HG03196 (cell line): ENCODE measurements at regions not wholly inside any gene's neighbourhood (a gene's known extent, or its start where the extent isn't known, plus 50 kb on each side); places are given as distances from the start of the nearest gene placed in this dataset.

Experiments used
- ATAC-seq: cut with Tn5 transposase; IDR thresholded peaks from one replicate; pipeline ENCODE4 v1.9.1; 2021; ENCODE audit not compliant: unreplicated experiment

DNA sequence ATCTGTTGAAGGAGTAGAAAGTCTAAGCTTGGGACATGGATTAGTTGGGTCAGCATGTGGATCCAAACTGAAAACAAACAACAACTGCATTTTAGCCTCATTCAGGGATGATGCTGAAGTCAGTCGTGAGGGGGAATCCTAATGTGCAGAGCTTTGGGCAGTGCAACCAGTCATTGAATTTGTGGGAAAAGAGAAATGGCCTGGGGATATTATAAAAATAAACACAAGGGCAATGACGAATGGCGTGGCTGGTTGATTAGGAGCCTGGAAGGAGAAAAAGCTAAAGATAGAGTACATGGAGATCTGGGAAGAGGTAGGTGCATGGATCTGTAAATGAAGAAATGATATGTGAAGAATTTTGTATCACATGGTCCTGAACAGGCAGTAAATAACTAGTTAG lies 477.6 kb downstream of the TLE1 start:
- ATAC-seq, result no peak

DNA sequence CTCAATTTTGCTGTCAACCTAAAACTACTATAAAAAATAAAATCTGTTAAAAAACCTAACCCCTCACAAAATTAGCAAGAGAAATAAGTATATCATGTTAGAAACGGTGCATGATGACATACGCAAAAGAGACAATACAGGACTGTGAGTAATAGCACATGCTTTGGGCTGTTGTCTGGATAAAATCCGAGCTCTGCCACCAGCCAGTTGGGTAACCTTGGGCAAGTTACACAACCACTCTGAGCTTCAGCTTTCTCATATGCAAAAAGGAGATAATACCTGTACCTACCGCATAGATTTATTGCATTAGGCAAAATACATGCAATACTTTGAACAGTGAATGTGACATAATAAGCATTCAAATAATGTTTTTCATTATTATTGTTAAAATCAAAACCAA lies 481.7 kb downstream of the TLE1 start:
- ATAC-seq, result no peak

DNA sequence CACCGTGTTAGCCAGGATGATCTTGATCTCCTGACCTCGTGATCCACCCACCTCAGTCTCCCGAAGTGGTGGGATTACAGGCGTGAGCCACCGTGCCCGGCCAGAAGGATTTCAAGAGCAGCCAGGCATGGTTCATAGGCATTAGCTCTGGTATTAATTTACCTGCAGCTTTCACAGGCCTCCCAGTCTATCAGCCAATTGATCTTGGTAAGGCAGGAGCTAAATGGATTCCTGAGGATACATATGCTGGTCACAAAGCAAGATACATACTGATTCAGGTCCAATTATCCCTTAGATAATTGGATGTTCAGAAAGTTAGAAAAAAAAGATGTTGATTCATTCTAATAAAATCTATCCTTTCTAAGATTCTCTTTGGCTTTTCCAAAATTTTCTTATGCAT lies 487.1 kb downstream of the TLE1 start:
- ATAC-seq, result no peak

DNA sequence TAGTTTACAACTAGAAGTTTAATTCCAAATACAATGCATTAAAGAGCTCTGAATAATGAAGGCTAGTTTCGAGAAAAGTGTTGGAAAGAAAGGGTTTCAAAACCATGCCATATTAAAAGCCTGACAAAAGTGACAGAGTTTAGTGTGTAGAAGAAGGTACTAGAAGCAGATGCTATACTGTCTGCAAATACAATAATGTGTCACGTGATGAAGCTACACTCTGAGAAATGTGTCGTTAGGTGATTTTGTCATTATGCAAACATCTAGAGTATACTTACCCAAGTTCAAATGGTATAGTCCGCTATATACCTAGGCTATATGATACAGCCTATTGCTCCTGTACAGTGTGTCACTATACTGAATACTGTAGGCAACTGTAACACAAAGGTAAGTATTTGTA lies 494.1 kb downstream of the TLE1 start:
- no peak for ATAC-seq

DNA sequence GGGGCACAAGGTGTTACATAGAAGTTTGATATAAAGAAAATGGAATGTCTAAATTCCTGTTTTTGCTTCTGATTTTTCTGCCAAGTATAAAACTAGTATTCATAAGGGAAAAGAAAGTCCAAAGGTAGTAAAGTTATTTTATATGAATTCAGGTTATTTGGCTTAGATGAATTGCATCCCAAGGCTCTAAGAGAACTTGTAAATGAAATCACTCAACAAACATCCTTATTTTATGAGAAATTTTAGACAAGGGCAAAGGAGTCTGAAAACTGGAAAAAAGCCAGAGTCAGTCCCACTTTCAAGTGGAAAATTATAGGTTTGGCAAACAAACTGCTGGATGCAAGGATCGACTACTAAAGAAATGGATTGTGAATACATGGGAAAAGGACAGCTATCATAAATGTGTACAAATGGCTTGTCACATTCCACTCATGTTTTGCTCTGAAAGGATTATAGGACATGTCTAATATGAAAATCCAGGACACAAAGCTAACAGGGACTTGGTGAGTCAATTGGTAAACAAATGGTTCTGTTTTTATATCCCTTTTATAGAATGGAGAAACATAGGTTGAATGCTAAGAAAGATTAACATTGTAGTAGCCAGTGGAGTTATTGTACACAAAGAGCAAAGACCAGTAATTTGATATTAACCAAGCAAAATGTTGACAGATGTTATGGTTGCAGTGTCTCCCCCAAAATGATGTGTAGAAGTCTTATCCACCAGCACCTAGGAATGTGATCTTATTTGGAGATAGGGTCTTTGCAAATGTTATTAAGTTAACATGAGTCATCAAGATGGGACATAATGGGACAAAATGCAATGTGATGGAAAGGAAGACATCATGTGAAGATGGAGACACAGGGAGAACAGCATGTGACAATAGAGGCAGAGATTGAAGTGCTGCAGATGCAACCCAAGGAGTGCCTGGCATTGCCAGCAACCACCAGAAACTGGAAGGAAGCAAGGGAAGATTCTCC lies 495.7 kb downstream of the TLE1 start:
- no peak for ATAC-seq

DNA sequence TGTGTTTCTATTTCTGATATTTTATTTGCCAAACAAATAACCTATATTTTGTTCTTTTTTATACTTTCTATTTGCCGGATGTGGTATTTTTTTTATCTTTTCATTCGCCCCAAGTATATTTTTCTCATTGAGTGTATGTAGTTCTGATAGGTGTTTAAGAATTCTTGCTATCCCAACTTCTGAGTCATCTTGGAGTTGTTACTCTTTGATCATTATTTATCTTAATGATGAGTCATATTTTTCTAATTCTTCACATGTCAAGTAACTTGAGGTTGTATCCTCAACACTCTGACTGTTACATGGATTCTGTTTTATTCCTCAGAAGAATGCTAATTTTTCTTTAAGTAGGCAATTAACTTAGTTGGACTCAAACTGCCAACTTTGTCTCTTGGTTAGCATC lies 498.1 kb downstream of the TLE1 start:
- ATAC-seq, result no peak

DNA sequence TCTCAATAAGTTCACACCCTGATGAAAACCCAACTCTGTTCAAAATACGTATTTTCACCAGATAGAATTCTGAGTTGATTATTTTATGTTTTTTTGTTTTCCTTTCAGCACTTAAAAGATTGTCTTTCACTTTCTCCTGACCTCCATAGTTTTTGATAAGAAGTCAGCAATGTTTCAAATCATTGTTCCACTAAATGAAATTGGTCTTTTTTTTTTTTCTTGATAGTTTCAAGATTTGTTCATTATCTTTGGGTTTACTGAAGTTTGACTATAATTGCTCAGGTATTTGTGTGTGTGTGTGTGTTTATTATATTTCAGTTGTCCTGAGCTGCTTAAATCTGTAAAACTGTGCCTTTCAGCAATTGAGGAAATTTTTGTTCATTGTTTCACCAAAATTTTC lies 498.7 kb downstream of the TLE1 start:
- ATAC-seq, result no peak

DNA sequence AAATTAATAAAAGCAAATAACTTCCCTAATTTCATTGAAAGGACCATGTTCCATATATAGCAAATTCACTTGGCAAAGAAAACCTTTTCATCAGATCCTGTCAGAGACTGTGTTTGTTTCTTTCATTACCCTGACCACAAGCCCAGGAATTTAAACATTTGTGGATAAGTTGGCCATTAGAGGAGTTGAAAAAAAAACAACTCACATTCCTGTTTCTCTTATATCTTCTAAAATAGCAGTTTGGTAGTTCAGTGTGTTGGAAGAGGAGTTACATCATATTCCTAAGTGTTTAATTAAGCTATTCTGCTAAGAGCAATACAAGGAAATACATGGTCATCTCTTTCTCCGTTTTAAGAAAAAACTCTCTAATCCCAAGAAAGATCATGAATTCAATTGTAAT lies 505.6 kb downstream of the TLE1 start:
- ATAC-seq, result no peak

DNA sequence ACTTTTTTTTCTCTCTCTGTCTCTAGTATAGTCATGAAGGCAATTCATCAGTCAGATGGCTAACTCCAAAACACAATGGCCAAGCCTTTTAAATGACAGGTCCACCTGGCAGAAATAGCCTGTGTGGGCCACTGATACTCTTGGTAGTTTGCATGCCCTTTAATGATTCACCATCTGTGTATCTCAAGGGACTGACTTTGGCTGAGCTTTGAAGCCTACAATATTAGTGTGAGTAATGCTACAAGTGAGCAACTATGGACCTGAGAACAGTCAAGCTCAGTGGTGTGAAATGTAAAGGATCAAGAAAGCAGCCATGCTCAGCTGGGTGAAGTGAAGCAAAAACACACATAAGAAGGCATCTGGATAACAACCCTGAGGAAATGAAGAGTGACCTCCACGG lies 506.9 kb downstream of the TLE1 start:
- ATAC-seq, result no peak

DNA sequence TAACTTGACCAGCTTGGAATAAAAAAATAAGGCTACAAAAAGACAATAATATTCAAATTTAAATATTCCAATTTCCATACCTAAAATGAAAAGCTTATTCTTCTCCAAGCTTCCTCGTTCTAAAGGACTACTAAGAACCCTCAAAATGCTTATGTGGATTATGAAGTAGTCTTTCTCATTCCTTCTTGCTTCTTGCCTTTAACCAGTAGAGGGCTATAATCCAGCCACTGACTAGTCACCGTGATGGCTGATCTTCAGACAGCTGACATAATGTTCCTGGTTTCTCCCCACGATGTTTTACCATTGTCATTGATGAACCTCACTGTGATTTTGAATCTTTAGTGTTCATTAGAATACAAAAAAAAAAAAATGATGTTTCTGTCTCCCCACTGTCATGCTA lies 515.3 kb downstream of the TLE1 start:
- no peak for ATAC-seq

DNA sequence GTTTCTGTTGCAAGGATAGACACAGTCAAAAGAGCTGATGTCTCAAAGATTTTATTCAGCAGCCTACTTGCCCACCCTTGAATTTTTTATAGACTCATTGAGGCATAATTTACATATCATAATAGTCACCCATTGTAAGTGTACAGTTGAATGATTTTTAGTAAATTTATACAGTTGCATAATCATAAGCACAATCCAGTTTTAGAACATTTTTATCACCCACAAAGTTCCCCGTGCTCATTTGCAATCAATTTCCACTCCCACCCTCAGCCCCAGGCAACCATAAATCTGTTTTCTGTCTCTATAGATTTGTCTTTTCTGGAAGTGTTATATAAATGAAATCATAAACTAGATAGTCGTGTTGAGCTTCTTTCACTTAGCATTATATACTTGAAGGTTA lies 517.7 kb downstream of the TLE1 start:
- no peak for ATAC-seq

DNA sequence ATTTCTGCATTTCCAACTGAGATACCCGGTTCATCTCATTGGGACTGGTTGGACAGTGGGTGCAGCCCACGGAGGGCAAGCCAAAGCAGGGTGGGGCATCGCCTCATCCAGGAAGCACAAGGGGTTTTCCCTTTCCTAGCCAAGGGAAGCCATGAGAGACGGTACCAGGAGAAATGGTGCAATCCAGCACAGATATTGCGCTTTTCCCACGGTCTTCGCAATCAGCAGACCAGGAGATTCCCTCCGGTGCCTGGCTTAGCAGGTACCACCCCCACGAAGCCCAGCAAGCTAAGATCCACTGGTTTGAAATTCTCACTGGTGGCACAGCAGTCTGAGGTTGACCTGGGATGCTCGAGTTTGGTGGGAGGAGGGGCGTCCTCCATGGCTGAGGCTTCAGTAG lies 527.0 kb downstream of the TLE1 start:
- ATAC-seq, result no peak

DNA sequence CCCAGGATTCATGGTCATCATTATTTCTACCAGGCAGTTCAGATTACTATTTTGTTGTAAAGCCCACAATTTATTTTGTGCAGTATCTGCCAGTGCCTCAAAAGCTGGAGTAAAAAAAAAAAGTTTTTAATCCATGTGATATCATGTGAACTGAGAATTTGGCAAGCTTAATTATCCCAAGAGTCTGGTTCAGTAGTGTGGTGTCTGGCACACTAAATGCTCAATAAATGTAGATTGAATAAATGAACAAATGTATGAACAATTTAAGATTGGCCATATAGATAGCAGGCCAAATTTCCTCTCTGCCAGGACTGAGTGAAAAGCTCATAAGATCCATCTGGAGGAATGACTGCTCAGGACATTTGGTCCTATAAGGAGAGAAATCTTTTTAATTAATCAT lies 533.0 kb downstream of the TLE1 start:
- no peak for ATAC-seq

DNA sequence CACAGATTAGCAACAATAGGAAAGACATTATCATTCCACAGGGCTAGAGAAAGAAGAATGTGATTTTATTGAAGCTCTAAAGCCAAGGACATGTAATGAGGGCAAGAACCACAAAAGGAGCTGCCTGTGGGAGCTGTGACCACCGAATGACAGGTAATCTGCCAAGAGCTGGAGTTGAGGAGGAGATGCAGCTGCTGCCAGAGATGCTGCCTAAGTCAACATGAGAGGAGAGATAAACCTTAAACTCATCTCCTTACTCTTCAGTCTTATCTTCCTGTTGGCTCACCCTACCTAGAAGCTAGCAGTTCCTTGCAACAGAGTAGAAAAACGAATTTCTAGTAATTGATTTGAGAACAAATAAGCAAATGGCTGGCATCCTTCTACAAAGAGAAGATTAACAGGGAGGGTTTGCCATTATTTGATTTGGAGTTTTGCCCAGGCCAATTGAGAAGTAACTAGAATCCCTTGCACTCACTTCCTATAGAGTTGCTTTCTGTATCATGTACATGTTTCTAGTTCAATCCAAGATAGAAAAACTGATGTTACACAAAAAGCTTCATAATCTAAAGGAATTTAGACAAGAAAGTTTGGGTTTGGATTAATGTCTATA lies 539.2 kb downstream of the TLE1 start:
- ATAC-seq, result no peak

DNA sequence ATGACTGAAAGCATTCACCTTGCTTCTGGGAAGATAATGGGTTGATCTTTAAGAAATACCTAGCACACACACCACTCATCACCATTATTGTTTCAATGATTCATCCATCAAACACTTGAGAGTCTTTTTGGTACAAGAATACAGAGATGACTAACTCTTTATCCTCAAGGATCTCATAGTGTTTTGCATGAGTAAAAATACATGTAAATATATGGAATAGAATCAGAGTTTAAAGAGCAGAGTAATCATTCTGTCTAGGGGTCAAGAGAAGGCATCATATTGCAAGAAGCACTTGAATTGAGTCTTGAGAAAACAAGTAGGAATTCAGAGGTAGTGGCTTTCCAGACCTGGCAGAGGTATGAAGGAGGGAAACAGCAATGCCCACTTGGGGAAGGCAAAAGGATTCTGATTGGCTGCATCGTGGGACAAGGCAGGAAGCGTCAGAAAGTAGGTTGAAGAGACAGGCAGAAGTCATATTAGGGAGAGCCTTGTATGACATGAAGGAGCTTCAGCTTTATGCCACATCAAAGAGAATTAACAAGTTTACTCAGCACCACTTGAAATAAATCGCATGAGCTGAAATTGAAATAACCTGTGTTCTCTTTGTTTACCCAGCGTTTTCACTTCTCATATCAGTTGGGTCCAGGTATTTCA lies 542.5 kb downstream of the TLE1 start:
- ATAC-seq, result no peak

DNA sequence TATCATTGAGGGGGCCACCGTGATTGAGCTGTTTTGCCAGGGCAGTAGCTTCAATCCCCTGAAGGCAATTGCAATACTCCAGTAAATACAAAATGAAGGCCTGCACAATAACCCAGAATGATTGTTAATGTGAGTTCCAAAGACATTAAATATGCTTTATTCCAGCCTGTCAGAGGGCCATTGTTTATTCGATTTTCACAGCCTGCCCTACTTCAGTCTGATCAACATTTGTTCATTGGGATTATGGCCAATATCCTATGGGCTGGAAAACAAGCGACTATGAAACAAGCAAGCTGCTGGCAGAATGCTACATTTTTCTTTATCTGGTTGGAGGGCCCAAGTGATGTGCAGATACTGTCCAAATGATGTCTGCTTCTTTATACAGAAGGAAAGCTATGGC lies 543.1 kb downstream of the TLE1 start:
- no peak for ATAC-seq

DNA sequence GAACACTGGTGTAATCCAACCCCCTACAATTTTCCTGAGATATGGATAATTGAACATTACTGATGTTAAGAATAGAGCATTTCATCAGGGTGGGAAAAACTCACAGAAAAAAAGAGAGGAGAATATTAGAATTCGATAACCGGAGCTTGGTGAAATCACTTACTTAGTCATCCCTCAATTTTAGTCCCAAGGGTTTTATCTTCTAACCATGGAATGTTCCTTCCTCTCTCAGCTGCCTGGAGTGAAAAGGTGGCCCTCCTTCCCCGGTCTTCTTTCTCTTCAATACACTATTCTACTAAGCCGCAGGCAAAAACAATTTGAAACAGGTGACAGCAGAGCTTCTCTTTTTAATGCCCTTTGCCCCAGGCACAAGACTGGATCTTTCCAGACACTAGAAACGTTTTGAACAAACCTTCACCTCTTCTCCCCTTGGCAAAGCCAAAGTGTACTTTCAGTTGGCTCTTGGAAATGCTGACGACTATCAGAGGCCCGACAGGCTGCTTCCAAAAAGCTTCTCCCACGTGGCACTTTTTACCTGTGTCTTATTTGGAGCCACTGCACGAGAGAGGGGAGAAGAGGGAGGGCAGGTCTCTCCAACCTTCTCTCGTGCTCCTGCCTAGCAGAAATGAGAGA lies 543.9 kb downstream of the TLE1 start:
- no peak for ATAC-seq

DNA sequence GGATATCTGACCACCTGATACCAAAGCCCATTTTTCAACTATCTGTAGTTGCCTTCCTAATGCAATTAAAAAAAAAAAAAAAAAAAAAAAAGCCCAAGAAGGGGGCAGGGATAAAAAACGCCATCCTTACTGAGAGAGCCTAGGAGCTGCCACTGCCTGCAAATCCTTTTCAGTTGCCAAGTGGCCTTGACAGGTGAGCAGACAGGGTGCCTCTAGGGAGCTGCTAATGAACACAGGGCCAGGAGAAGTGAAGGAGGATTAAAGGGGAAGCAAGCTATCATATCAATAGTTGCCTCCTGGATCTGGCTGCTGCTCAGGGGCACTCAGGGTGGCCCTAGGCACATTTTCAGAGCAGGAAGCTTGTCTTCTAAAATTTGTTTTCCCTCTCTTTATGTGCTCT lies 547.4 kb downstream of the TLE1 start:
- no peak for ATAC-seq

DNA sequence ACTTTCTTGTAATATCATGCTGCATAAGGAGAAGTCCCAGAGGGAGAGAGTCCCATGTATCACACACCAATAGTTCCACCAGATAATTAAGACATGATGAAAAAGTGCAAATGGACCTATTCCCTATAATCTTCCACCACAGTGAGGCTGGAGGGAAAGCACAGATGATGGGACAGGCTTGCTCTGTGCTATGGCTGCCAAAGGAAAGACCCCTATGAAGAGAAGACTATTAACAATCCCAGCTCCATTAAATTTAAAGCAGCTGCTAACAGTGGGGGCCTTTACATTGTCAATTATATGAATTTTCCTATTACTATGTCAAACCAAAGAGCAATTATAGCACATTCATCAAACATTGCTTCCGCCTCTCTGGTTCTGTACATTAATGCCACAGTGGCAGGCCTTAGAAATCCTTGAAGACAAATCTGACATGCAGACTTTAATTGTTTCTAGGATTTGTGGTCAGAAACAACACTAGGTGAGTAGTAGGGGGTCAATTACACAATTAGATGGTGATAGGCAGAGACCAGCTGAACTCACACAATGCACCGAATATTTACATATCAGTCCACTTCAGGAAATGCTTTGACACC lies 551.3 kb downstream of the TLE1 start:
- ATAC-seq, result no peak

DNA sequence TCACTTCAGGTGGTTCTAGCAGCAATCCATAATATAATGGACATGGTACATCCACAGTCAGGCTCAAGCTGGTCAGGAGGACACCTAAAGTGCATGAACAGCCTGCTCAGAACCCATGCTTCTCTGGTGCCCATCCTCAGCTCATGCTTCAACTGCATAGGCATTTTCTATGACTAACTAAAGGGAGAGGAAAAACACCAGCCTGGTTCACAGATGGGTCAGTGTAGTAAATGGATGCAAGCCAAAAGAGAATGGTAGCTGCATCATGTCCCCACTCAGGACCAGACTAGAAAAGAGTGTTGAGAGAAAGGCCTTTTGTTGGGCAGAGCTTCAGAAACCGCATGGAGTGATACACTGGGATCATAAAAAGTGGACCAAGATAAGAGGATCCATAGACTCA lies 556.6 kb downstream of the TLE1 start:
- no peak for ATAC-seq

DNA sequence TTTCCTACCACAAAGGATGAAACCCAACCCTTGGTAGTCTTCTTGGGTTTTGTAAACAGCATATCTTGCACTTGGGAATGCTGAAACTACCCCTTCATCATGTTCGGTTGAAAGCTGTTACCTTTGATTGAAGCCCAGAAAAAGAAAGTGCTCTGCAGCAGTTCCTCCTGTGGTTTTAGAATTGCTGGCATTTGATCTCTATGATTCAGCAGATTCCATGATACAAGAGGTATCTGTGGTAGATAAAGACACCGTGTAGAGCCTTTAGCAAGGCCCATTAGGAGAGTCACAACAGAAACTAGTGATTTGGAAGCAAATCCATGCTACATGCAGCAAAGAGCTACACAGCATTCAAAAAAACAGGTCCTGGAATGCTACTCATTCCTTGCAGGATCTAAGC lies 557.0 kb downstream of the TLE1 start:
- ATAC-seq, result no peak
